Hepatocyte (in vitro differentiated cells): ENCODE measurements at regions not wholly inside any gene's neighbourhood (a gene's known extent, or its start where the extent isn't known, plus 50 kb on each side); places are given as distances from the start of the nearest gene placed in this dataset.

Experiments
- EZH2 ChIP-seq: fragments of 200-600 bp; sonication (generic); IDR thresholded peaks from 2 replicates; pipeline ENCODE4 v1.6.1; 2016; ENCODE audit warnings: antibody characterized with exemption, mild to moderate bottlenecking, borderline replicate concordance
- TF ChIP-seq, protein P1 (sequence below): fragments of 200-600 bp; sonication (generic); IDR thresholded peaks from 2 replicates; pipeline ENCODE4 v1.5.1; 2016; ENCODE audit warnings: antibody characterized with exemption, mild to moderate bottlenecking; ENCODE audit not compliant: poor library complexity

DNA sequence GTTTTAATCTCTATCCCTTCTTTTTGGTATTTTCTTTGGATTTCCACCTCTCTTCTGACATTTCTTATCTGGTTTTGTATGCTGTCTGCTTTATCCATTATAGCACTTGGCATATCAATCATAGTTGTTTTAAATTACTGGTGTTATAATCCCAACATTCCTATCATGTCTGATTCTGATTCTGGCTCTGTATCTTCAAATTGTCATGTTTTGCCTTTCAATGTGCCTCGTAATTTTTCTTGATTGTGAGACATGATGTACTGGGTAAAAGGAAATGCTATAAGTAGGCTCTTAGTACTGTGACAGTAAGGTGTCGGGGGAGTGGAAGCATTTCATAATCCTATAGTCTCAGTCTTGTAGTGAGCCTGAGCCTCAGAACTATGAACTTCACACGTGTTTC lies 729.3 kb upstream of the NOVA1 start:
- no peak for TF ChIP-seq EZH2
- TF ChIP-seq, protein P1, sequence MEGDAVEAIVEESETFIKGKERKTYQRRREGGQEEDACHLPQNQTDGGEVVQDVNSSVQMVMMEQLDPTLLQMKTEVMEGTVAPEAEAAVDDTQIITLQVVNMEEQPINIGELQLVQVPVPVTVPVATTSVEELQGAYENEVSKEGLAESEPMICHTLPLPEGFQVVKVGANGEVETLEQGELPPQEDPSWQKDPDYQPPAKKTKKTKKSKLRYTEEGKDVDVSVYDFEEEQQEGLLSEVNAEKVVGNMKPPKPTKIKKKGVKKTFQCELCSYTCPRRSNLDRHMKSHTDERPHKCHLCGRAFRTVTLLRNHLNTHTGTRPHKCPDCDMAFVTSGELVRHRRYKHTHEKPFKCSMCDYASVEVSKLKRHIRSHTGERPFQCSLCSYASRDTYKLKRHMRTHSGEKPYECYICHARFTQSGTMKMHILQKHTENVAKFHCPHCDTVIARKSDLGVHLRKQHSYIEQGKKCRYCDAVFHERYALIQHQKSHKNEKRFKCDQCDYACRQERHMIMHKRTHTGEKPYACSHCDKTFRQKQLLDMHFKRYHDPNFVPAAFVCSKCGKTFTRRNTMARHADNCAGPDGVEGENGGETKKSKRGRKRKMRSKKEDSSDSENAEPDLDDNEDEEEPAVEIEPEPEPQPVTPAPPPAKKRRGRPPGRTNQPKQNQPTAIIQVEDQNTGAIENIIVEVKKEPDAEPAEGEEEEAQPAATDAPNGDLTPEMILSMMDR: no peak
